ENCODE measurements at regions not wholly inside any gene's neighbourhood (a gene's known extent, or its start where the extent isn't known, plus 50 kb on each side); places are given as distances from the start of the nearest gene placed in this dataset.

DNA sequence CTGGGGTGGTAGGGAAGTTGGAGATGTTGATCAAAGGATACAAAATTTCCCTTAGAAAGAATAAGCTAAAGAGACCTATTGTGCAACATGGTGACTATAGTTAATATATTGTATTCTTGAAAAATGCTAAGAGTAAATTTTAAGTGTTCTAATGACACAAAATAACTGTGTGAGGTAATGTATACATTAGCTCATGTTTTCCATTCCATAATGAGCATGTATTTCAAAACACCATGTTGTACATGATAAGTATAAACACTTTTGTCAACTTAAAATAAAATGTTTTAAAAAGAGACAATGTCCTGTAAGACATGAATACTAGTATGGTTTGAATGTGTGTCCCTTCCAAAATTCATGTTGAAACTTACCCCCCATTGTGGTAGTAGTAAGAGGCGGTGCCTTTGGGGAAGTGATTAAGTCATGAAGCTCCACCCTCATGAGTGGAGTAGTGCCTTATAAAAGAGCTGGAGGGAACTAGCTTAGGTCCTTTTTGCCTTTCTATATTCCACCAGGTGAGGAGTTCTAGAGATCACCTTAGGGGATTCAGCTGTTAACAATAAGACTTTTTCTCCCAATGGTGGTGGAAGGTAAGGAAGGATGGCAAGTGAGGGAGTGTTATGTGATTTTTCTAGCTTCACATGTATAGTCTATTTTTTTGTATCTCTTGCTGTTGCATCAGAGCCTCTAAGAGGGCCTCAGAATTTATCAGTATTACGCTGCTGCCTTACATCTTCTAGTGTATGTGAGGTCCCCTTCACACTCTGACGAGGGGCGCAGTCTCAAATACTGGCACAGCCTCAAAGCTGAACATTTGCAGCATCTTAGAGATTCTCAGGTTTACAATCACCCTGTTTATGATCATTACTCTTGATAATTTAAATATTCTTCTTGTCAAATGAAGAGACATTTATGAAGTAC, 94.9 kb upstream of the NREP start:
- H3K9me3 ChIP-seq: no peaks in the 10 kb centered on the region
- DNase-seq (ENCODE audit: low spot score): no peak
- 95% methylated on average over 4 of the region's 4 CpGs for WGBS
- no peaks in the 10 kb centered on the region for H3K27me3 ChIP-seq (replicated peaks; ENCODE audit: insufficient read depth)
- H3K36me3 ChIP-seq: no peaks in the 10 kb centered on the region
- H3K27ac ChIP-seq: no peak overlapping the region
- H3K4me1 ChIP-seq (replicated peaks): no peaks in the 10 kb centered on the region
- H3K4me3 ChIP-seq: no peak overlapping the region
- TF ChIP-seq, protein P1, sequence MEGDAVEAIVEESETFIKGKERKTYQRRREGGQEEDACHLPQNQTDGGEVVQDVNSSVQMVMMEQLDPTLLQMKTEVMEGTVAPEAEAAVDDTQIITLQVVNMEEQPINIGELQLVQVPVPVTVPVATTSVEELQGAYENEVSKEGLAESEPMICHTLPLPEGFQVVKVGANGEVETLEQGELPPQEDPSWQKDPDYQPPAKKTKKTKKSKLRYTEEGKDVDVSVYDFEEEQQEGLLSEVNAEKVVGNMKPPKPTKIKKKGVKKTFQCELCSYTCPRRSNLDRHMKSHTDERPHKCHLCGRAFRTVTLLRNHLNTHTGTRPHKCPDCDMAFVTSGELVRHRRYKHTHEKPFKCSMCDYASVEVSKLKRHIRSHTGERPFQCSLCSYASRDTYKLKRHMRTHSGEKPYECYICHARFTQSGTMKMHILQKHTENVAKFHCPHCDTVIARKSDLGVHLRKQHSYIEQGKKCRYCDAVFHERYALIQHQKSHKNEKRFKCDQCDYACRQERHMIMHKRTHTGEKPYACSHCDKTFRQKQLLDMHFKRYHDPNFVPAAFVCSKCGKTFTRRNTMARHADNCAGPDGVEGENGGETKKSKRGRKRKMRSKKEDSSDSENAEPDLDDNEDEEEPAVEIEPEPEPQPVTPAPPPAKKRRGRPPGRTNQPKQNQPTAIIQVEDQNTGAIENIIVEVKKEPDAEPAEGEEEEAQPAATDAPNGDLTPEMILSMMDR (IDR thresholded peaks at IDR 0.05): no peak
- TF ChIP-seq POLR2AphosphoS5 (IDR thresholded peaks at IDR 0.05) (no peak), POLR2A (IDR thresholded peaks at IDR 0.05) (no peak)
- intact Hi-C loops (cut with DNase I): no loop called here

DNA sequence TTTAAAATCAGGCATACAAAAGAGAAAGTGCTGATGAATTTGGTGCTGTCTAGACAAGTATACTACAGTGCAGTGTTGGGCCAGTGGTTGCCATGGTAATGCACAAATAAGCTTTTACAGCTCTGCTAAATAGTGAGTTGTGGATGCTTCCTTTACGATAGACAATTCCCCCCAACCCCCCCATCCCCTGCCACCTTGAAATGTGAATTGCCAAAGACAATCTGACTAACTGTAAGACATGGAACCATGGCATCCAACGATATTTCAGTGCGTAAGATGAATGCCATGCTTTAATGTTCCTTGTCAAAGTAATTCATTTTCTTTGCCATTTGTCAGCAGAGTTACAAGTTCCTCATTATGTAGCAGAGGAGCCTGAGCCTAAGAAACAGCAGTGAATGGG, 91.5 kb upstream of the NREP start:
- H3K9me3 ChIP-seq: no peaks in the 10 kb centered on the region
- 37% methylated on average over 3 of the region's 3 CpGs for WGBS
- H3K27ac ChIP-seq: no peak overlapping the region
- no peaks in the 10 kb centered on the region for H3K27me3 ChIP-seq (replicated peaks; ENCODE audit: insufficient read depth)
- TF ChIP-seq POLR2A (IDR thresholded peaks at IDR 0.05) (no peak), POLR2AphosphoS5 (IDR thresholded peaks at IDR 0.05) (no peak)
- TF ChIP-seq, protein P1 (IDR thresholded peaks at IDR 0.05): no peak
- no peaks in the 10 kb centered on the region for H3K36me3 ChIP-seq
- no peak for DNase-seq (ENCODE audit: low spot score)
- H3K4me1 ChIP-seq (replicated peaks): no peaks in the 10 kb centered on the region
- H3K4me3 ChIP-seq: no peak overlapping the region
- intact Hi-C loops (cut with DNase I): no loop called here

DNA sequence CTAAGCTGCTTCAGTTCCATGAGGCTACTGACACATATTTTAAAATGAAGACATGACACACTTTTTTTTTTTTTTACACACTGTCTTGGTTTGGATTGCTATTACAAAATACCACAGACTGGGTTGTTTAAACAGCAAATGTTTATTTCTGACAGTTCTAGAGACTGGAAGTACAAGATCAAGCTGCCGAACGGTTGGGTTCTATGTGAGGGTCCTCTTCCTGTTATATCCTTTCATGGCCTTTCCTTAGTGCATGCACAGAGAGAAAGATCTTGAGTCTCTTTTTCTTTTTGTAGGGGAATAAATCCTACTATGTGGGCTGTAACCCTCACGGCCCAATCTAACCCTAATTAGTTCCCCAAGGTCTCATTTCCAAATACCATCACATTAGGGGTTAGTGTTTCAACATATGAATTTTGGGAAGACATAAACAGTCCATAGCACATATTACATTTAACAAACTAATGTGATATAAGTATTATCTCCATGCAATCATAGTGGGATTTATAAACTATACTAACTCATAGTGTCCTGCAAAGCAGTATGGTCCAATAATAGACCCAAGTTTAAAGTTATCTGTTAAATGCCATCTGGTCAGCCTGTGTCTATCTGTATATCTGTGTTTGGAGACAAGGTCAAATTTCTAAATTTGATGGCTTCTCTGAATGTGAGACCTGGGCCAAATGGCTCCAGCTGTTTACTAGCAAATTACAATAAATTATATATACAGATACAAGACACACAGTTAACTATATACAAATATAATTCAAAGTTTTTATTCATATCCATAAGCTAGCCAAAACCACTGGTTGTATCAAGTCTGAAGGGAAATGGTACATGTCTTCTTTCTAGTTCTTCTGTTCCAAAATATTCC, 90.3 kb upstream of the NREP start:
- Histone ChIP-seq H3K27ac (no peak overlapping the region), H3K4me1 (replicated peaks) (no peaks in the 10 kb centered on the region), H3K27me3 (replicated peaks; ENCODE audit: insufficient read depth) (no peaks in the 10 kb centered on the region), H3K9me3 (no peaks in the 10 kb centered on the region), H3K36me3 (no peaks in the 10 kb centered on the region), H3K4me3 (no peak overlapping the region)
- intact Hi-C loops (cut with DNase I): no loop called here
- DNase-seq (ENCODE audit: low spot score): no peak
- WGBS: 83% methylated on average over 3 of the region's 3 CpGs
- TF ChIP-seq POLR2AphosphoS5 (IDR thresholded peaks at IDR 0.05): no peak
- TF ChIP-seq, protein P1 (IDR thresholded peaks at IDR 0.05): no peak
- no peak for TF ChIP-seq POLR2A (IDR thresholded peaks at IDR 0.05)

DNA sequence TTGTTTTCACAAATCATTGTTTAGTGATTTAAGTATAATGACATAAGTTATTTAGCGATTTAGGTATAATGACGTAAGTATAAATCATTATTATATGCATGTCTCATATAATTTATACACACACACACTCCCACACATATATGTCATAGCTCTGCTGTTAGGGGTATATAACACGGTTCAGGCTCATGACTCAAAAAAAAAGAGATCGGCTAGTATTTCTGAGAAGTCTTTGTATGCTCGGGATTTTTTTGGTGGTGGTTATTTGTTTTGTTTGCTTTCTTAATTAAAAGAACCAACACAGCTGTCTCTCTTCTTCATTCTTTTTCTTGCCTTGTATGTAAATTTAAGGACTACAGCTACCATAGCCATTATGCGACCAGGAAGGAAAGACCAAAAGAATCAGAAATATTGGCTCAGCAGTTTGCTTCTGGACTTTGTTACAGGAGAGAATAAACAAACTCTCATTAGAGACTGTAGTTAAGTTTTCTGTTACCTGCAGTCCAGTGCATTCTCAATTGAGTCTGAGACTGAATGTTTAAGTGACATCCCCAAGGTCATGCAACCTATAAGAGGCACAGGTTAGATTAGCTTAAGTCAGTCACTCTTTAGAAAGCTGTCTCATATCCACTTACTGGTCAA, 83.2 kb upstream of the NREP start:
- H3K4me1 ChIP-seq (replicated peaks): no peaks in the 10 kb centered on the region
- H3K9me3 ChIP-seq: no peaks in the 10 kb centered on the region
- intact Hi-C loops (cut with DNase I): no loop called here
- H3K4me3 ChIP-seq: no peak overlapping the region
- H3K36me3 ChIP-seq: no peaks in the 10 kb centered on the region
- no peaks in the 10 kb centered on the region for H3K27me3 ChIP-seq (replicated peaks; ENCODE audit: insufficient read depth)
- 44% methylated on average over 6 of the region's 6 CpGs for WGBS
- TF ChIP-seq POLR2A (IDR thresholded peaks at IDR 0.05) (no peak), POLR2AphosphoS5 (IDR thresholded peaks at IDR 0.05) (no peak)
- TF ChIP-seq, protein P1 (IDR thresholded peaks at IDR 0.05): no peak
- H3K27ac ChIP-seq: no peak overlapping the region
- no peak for DNase-seq (ENCODE audit: low spot score)

Measured in prostate gland (tissue), 2 donors.